Medulla oblongata (tissue), 1 donor: ENCODE measurements at regions not wholly inside any gene's neighbourhood (a gene's known extent, or its start where the extent isn't known, plus 50 kb on each side); places are given as distances from the start of the nearest gene placed in this dataset.

Experiments
- DNase-seq: peaks from one replicate; pipeline ENCODE4 v3.0.0-alpha.2; 2015; ENCODE audit errors: extremely low spot score

DNA sequence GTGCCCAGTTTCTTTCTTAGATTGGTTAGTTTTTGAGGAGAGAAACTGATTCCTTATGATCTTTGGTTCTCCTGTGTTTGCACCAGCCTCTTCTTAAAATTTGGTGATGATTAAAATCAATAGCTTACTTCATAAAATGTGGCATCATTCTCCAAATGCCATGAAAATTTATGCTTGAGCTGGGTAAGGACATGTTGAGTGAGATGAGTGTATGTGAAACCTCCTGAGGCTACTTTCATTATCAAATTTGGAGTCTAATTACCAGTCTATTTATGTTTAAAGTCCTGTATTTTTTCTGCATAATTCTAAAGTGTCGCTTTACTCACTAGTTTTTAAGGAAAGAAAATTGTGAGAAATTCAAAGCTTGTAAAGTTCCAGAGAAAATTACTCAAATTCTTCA lies 102.1 kb downstream of the DIPK2A start:
- DNase-seq: no peak

DNA sequence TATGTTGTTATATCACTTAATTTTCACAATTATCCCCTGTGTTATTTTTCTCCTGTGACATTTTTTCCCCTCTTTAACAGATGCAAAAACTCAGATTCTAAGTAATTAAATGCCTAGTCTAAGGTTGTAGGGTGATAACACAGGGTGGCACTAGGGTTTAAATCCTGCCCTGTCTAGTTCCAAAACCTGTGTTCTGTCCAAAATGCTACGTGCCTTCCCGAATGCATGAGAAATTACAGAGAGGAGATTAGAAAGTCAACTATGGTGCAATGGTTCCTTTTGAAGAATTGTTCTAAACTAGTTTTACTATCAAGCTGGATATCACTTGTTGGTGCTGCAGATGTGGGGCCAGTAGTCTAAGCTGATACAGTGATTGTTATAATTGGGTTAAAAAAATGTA lies 108.0 kb downstream of the DIPK2A start:
- no peak for DNase-seq

DNA sequence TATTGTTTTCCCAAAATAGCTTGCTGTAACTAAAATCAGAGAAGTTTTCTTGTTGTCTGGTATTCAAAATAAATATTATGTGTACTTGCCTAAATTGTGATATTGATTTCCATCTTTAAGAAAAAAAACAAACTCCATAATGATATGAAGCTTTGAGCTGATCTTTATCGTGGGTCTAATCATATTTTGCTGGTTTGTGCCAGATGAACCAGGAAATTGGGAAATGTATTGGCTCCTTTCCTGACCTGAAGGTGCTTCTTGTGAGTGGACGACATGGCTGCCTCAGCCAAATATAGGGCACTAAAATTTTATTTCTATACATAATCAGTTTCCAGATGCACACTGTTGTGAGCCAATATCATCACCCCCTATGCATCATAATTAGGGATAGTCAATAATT lies 113.3 kb downstream of the DIPK2A start:
- no peak for DNase-seq

DNA sequence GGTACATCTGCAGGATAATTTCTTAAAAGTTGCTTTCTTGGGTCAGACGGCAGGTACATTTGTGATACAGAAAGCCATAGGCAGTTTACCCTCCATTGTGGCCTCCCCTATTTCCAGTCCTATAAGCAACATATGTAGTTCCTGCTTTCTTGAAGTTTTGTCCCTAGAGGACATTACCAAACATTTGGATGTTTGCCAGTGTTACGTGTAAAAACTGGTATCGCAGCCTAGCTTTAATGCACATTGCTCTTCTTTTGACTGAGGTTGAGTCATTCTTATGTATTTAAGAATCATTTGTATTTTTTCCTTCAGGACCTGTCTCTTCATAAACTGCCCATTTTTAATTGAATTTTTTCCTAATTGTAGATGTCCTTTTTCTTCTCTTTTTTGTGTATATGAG lies 114.3 kb downstream of the DIPK2A start:
- DNase-seq: peak; percentile 35

DNA sequence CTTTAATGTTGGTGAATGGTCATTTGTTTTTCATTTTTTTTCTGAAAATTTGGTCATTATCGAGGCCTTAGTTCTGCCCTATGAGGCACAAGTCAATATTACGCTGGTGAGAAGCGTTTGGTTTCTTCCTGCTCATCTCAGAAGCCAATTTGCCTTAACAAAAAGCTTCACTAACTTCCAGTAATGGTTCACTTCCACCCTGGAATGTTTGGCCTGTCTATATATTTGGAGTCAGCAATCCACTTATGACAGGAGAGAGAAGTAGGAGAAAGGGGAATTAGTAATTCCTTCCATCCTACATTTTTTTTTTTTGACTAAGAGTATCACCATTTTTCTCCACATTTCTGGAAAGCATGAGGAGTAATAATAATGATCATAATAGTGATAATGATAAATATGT lies 124.4 kb downstream of the DIPK2A start:
- DNase-seq: no peak

DNA sequence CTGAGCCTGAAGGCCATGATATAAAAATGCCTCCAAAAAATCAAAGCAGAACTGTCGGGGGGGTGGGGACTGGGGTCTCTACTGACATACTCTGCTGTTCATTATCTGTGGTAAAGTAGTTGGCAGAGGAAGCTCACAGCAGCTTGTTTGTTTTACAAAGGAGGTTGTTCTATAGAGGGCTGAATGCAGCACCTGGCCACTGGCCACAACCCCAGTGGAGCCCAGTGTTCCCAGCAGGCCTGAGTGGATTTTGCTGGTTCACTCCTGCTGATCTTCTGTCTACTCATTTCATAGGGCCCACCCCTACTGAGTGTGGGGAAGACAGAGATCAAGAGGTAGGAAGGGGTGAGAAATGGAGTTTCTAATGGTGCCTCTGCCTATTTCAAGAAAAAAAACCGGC lies 125.5 kb downstream of the DIPK2A start:
- DNase-seq: no peak

DNA sequence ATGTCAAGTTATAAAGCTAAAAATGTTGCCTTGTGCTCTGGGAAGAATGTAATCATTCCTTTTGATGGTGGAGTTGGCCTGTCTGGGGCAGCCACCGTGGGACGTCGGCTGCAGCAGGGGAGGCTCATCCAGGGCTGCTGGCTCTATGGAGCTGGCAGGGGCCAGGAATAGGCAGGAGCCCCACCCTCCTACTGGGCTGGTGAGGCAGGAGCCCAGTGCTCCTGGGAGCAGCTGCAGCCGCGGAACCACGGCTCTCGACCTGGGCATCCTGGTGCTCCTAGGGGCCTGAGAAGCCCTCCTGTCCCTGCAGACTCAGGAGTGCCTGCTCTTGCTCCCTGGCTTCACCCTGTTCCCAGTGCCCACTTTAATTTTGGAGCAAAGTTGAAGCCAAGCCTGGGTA lies 127.1 kb downstream of the DIPK2A start:
- DNase-seq: no peak

DNA sequence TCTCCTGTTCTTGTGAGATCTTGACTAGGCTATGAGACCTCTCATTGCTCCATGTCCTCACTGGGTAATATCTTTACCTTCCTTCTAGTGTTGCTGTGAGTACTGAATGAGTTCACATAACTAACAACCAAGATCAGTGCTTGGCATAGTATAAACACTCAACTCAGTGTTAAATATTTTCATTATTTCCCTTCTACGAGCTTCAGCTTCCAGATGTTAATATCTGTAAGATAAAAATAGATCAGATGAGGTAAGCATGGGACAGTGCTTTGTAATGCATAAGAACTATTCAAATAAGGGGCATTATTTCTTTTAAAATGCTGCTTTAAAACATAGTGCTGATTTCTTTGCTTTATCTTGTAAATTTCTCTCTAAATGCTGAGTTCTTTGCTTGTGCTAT lies 130.8 kb downstream of the DIPK2A start:
- no peak for DNase-seq

DNA sequence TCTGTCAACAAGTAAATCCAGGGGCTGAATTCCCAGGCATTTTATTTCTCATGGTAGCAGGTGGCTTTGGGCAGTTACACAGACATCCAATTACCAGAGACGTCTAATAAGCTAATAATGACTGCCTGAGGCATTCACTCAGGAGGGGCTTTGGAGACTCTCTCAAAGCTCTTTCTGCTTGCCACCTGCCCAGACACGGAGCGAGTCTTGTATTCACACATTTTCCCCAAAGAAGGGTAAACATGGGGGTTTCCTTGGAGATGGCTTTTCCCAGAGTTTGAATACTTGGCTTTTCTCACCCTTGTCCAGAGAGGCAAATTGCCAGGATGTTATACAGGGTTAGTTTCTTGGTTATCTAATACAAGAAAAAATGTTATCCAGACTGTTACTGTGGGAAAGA lies 132.6 kb downstream of the DIPK2A start:
- DNase-seq: no peak

DNA sequence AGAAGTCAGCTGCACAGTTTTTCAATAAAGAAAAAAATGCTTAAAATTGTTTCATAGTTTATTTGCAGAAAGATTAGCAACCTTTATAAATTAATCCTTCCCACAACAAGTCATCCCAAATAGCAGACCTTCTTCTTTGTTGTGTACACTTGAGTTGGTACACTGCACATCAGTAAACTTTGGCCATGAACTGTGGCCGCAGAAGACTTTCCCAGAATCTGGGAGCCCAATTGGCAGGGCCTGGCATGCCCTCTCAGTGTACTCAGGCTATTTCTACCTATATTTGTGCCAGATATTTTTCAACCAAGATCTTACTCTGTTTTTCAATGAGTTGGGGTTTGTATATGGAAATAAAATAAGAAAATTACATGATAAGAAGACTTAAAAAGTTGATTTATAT lies 133.1 kb downstream of the DIPK2A start:
- DNase-seq: no peak

DNA sequence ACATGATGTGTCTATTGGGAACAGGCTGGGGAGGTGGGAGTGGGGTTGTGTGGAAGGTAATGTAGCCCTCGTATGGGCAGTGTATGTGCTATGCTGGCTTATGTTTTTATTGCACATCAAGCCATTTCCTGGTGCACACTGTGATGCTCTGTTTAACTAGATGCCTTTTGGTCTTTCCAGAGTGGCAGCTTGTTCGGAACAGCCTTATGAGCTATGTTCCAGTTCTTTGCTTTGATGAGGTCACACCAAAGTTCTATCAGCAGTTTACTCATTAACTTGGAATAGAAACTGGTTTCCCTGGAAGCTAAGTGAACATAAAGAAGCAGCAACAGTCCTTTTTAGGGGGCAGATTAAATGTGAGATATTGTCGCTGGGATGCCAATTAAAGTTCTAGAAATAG lies 133.9 kb downstream of the DIPK2A start:
- no peak for DNase-seq

DNA sequence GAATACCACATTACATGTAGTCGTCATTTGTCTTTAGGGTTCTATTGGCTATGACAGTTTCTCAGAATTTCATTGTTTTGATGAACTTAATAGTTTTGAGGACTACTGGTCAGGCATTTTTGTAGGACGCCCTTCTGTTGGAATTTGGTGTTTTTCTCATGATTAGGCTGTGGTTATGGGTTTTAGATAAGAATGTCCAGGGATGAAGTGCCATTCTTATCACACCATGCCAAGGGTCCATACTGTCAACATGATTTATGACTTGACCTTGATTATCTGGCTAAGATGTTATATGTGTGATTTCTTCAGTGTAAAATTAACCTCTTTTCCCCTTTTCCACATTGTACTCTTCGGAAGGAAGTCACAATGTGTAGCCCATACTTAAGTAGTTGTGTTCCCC lies 135.3 kb downstream of the DIPK2A start:
- DNase-seq: no peak

DNA sequence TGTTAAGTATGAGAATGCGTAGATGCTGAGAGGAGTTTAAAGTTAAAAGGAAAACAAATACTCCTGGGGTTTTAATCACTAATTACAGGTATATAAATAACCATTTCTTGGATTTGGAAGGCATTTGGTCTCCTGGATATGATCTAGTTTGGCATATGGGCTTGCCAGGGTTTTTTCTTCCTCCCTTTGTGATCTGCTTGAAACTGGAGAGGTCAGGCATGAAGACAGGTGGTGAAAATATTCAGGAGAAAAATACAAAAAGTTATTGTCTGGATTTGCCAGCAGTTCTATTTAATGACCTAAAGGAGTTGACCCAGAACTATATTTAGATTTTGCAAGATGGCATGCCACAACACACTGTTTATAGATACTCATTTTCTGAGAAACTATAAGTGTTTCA lies 136.3 kb downstream of the DIPK2A start:
- no peak for DNase-seq

DNA sequence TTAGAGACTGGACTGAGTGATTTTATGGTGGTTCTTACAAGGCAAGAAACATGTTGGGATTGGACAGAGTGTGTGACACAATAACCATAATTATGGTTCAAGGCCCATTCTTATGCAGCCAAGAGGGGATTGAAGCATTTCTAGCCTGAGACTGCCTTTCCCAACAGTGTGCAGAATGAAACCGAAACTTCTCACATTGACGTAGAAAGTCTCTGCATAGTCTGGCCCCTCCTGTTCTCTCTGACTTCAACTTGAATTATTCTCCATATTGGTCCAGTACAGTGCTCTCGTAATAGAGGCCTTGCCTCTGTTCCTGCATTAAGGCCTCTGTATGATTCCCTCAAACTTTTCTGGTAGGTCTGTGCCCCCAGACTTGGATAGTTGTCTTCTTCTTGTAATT lies 138.3 kb downstream of the DIPK2A start:
- DNase-seq: peak; percentile 43

DNA sequence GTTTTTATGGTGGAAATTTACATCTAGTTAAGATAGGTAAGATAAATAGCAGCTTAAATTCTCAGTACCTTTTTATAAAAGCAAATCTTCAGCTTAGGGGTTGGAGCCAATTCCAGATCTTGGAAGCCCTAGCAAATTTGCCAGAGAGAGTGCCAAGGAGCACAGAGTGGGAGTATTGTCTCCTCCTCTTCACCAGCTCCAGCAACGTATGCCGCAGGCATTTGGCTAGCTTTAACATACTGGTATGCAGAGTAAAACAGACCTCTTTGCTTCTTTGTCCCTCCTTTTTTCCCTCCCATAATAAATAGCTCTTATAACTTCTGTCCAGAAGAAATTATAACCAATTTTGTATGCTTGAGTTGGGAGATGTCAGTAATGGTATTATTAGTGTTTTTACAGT lies 140.4 kb downstream of the DIPK2A start:
- no peak for DNase-seq

DNA sequence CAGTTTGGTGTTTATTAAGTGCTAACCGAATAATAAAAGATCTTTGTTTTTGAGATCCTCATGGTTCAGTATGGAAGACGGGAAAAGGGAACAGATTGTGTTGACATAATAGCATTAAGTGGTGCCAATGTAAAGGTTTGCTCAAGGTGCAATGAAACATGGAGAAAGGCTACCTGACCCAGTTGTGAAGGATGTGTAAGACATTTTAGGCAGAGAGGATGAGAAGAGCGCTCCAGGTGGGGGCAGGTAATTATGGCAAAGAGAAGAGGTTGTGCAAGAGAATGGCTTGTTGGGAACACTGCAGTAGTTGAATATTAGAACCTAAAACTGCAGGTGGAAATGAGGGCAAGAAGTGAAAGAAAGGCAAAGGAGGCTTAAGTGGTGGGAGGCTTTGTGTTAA lies 140.8 kb downstream of the DIPK2A start:
- DNase-seq: no peak

DNA sequence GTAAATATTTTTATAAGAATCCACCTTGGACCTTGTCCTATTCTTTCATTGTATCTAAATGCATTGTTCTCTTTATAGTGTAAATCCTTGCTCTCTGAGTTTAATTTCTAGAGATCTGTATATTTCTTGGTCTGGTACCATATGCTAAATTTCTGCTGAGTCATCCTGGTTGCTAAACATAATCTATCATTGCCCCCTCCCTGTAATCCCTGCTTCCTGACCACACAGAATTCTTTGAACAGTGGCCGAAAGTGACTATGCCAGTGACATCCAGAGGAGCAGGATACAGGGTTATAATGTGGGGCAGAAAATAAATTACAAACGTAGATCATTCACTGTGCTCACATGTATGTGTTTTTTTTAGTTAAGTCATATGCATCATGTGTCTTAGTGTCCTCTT lies 143.1 kb downstream of the DIPK2A start:
- DNase-seq: no peak

DNA sequence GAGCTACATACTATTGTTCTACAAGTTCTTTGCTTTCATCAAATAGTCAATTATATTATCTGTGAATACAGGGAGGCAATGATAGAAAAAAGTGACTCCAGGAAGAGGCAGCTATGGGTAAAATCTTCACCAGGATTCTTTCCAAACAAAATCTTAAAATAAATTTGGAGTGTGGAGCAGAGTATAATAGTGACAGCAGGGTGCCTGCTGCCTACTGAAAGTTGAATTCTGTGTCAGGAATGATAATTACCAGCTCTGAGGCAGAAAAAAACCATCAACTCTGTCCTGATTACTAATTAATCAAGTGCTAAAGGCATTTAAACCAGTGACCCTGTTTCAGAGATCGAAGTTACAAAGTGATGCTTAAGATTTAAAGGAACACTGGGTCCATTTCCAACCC lies 148.0 kb downstream of the DIPK2A start:
- peak; percentile 33 for DNase-seq

DNA sequence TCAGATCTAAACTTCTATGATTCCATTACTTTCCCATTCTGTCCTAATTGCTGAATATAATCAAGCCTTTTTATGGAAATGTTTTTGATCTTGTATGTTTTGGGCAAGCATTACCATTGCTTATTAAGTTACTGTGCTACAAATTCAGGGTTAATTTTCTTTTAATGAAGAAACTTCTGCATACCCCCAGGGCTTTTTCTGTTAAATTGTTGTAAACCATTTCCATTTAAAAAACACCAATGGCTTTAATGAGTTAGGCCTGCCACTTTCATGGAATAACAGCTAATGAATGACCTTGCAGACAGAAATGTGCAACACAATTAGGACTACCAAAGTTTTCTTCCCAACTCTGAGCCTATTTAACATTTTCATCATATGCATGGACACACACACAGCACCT lies 150.0 kb downstream of the DIPK2A start:
- no peak for DNase-seq

DNA sequence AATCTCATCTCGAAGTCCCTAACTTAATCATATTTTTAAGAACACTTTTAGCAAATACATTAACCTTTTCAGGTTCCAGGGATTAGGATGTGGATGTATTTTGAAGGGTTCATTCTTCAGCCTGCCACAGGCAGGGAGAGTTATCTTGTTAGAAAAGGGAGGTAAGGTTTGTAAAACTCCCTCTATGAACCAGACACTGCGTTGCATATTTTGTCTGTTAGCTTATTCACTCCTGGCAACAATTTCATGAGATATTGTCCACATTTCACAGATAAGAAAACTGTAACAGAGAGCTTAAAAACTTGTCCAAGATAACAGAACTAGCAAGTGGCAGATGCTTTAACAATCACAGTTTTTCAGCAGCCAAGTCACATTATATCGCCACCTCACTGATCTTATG lies 155.4 kb downstream of the DIPK2A start:
- DNase-seq: no peak

DNA sequence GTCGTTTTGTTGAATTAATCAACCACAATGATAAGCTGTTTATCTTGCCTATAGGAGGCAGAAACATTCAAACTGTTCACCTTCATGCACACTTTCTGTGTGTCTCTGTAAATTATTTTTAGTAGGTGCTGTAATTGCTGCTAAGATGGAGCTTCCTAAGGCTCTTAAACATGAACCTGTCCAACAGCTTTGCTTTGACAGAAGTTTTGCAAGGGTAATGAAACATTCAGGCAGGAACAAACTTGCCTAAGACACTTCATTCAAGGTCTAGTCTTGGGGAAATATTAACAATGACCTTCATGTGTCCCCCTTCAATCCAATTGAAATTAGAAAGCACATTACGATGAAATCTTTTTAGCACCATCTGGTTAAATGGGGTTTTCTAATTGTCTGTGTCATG lies 156.1 kb downstream of the DIPK2A start:
- no peak for DNase-seq

DNA sequence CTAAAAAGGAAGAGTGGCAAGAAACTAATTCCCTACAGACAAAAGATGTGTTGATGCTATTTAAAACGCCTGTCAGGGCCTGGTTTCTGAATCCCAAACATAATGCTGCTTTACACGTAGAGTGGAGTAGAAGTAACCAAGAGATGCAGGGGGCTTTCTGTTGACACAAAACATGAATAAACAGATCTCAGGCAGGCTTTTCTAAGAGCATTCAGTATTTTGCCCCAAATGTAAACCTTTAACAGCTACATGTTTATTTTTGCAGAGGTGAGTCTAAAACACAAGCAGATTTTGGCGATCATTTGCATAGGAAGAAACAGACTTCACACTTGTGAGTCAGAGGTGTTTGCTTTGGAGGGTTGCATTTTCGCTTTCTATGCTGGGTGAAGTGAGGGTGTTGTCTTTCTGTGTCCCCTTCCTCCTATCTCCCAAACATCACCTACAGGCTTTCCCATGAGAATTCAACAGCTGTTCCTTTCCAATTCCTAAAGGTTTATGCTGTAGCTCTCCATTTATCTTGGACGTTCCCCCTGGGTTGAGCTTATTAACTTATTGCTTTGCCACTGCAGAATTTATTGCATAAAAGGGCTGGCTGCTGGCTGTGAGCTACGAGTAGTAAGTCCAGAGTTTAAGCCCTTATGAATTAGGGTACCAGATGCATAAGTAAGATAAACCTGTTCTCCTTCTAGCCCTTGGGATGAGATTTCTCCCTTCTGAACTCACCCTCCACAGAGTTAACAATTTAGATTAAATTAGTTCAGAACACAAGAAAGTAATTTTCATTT lies 156.7 kb downstream of the DIPK2A start:
- DNase-seq: no peak

DNA sequence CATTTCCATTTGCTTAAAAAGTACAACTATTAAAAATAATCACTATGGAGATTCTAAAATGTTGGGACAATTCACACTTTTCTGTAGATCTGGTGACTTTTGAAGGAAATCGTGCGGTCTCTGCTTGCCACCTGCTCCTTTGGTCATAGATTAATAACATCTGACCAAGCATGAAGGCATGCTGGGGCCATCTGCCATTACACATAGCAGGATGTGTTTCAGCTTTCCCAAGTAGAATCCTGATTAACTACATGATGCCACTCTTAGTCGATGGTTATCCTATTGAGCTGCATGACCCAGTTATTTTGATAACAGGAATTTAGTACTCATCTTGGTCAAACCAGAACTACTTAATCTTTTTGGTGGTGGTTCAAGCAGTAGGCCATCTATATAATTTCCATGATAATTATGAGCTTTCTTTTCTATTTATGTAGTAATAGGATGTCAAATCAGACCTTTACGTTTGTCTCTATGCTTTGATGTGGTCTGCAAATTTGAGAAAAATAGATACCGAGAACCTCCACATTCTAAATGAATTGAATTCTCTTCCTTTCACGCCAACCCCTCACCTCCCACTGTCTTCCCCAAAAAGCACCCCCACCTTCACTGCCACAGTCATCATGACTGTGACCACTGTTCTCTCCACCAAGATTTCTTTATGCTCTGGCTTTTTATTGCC lies 158.1 kb downstream of the DIPK2A start:
- DNase-seq: no peak

DNA sequence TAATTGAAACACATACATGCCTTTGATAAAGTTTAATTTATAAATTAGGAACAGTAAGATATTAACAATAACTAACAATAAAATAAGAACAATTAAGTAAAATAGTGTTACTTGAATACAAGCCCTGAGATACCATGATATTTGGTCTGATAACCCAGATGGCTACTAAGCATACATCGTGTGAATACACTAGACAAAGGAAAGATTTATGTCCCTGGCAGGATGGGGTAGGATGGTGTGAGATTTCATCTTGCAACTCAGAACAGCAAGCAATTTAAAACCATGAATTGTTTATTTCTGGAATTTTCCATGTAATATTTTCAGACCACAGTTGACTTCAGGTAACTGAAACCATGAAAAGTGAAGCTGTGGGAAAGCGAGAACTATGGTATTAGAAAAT lies 169.5 kb downstream of the DIPK2A start:
- DNase-seq: no peak
